ENCODE measurements at regions not wholly inside any gene's neighbourhood (a gene's known extent, or its start where the extent isn't known, plus 50 kb on each side); places are given as distances from the start of the nearest gene placed in this dataset.
"Not testable (repeated sequence)": the region's sequence is repeated elsewhere in the genome, so short reads cannot be mapped to it uniquely, and the experiment has no call there.

GRCh38 chr1:79732950-79733349 is 726.4 kb upstream of the ADGRL4 start:
- Mint-ChIP-seq H3K27ac (no peak overlapping the region), H3K4me3 (no peak overlapping the region), H3K9me3 (ENCODE audit: low read depth) (peaks cover 6% of the 10 kb centered on the region), H3K27me3 (no peaks in the 10 kb centered on the region), H3K4me1 (no peaks in the 10 kb centered on the region), H3K36me3 (no peaks in the 10 kb centered on the region)
- ATAC-seq, result no peak
- DNase-seq, result no peak
- CTCF ChIA-PET, result no interaction called here

GRCh38 chr1:79726911-79727310 is 720.4 kb upstream of the ADGRL4 start:
- Mint-ChIP-seq H3K27ac (no peak overlapping the region), H3K4me1 (no peaks in the 10 kb centered on the region), H3K9me3 (ENCODE audit: low read depth) (peaks cover 6% of the 10 kb centered on the region), H3K36me3 (no peaks in the 10 kb centered on the region), H3K4me3 (no peak overlapping the region), H3K27me3 (no peaks in the 10 kb centered on the region)
- DNase-seq (no peak), ATAC-seq (no peak)
- CTCF ChIA-PET, result no interaction called here

GRCh38 chr1:79726321-79726720 is 719.8 kb upstream of the ADGRL4 start:
- no peak for DNase-seq
- ATAC-seq, result no peak
- H3K4me1 Mint-ChIP-seq, result no peaks in the 10 kb centered on the region
- no peaks in the 10 kb centered on the region for H3K36me3 Mint-ChIP-seq
- H3K27me3 Mint-ChIP-seq, result no peaks in the 10 kb centered on the region
- CTCF ChIA-PET, result no interaction called here
- no peak overlapping the region for H3K27ac Mint-ChIP-seq
- H3K9me3 Mint-ChIP-seq (ENCODE audit: low read depth), result peaks cover 6% of the 10 kb centered on the region
- H3K4me3 Mint-ChIP-seq, result no peak overlapping the region

- H3K36me3 Mint-ChIP-seq, result no peaks in the 10 kb centered on the region
- H3K9me3 Mint-ChIP-seq (ENCODE audit: low read depth), result peaks cover 6% of the 10 kb centered on the region
- CTCF ChIA-PET, result no interaction called here
- H3K4me3 Mint-ChIP-seq, result no peak overlapping the region
- no peak for DNase-seq
- H3K27me3 Mint-ChIP-seq, result no peaks in the 10 kb centered on the region
- ATAC-seq, result no peak
- no peak overlapping the region for H3K27ac Mint-ChIP-seq
- no peaks in the 10 kb centered on the region for H3K4me1 Mint-ChIP-seq
These were observed 709.9 kb upstream of the ADGRL4 start for GRCh38 chr1:79716447-79716846.

GRCh38 chr1:79714664-79715063 is 708.1 kb upstream of the ADGRL4 start:
- Mint-ChIP-seq H3K27me3 (no peaks in the 10 kb centered on the region), H3K9me3 (ENCODE audit: low read depth) (peaks cover 6% of the 10 kb centered on the region), H3K36me3 (no peaks in the 10 kb centered on the region), H3K4me1 (no peaks in the 10 kb centered on the region), H3K4me3 (no peak overlapping the region), H3K27ac (no peak overlapping the region)
- no peak for DNase-seq
- CTCF ChIA-PET, result no interaction called here
- ATAC-seq, result no peak

- H3K4me3 Mint-ChIP-seq, result no peak overlapping the region
- no peak overlapping the region for H3K27ac Mint-ChIP-seq
- H3K9me3 Mint-ChIP-seq (ENCODE audit: low read depth), result peaks cover 5% of the 10 kb centered on the region
- no peak for ATAC-seq
- no peak for DNase-seq
- H3K4me1 Mint-ChIP-seq, result no peaks in the 10 kb centered on the region
- no peaks in the 10 kb centered on the region for H3K27me3 Mint-ChIP-seq
- CTCF ChIA-PET, result no interaction called here
- H3K36me3 Mint-ChIP-seq, result no peaks in the 10 kb centered on the region
These were observed 704.5 kb upstream of the ADGRL4 start for GRCh38 chr1:79711001-79711431.

- Mint-ChIP-seq H3K4me3 (no peak overlapping the region), H3K4me1 (no peaks in the 10 kb centered on the region), H3K36me3 (no peaks in the 10 kb centered on the region), H3K27ac (no peak overlapping the region), H3K27me3 (no peaks in the 10 kb centered on the region), H3K9me3 (ENCODE audit: low read depth) (peaks cover 5% of the 10 kb centered on the region)
- ATAC-seq, result no peak
- CTCF ChIA-PET, result no interaction called here
- DNase-seq, result no peak
These were observed 702.2 kb upstream of the ADGRL4 start for GRCh38 chr1:79708646-79709265.

- DNase-seq (no peak), ATAC-seq (no peak)
- Mint-ChIP-seq H3K4me1 (no peaks in the 10 kb centered on the region), H3K27me3 (no peaks in the 10 kb centered on the region), H3K4me3 (no peak overlapping the region), H3K9me3 (ENCODE audit: low read depth) (peaks cover 9% of the 10 kb centered on the region), H3K27ac (no peak overlapping the region), H3K36me3 (no peaks in the 10 kb centered on the region)
- CTCF ChIA-PET, result no interaction called here
These were observed 698.7 kb upstream of the ADGRL4 start for GRCh38 chr1:79705218-79705617.

GRCh38 chr1:79704067-79704466 is 697.5 kb upstream of the ADGRL4 start:
- H3K9me3 Mint-ChIP-seq (ENCODE audit: low read depth), result peaks cover 10% of the 10 kb centered on the region
- DNase-seq (no peak), ATAC-seq (no peak)
- no peaks in the 10 kb centered on the region for H3K4me1 Mint-ChIP-seq
- H3K4me3 Mint-ChIP-seq, result no peak overlapping the region
- no peak overlapping the region for H3K27ac Mint-ChIP-seq
- H3K36me3 Mint-ChIP-seq, result no peaks in the 10 kb centered on the region
- CTCF ChIA-PET, result no interaction called here
- no peaks in the 10 kb centered on the region for H3K27me3 Mint-ChIP-seq

- H3K27ac Mint-ChIP-seq, result not testable (repeated sequence)
These were observed 695.9 kb upstream of the ADGRL4 start for GRCh38 chr1:79702336-79702999.

GRCh38 chr1:79695138-79695537 is 688.6 kb upstream of the ADGRL4 start:
- Mint-ChIP-seq H3K27me3 (no peaks in the 10 kb centered on the region), H3K4me3 (no peak overlapping the region), H3K36me3 (no peaks in the 10 kb centered on the region), H3K4me1 (no peaks in the 10 kb centered on the region), H3K9me3 (ENCODE audit: low read depth) (peaks cover 5% of the 10 kb centered on the region), H3K27ac (no peak overlapping the region)
- CTCF ChIA-PET, result no interaction called here
- ATAC-seq (no peak), DNase-seq (no peak)

More at GRCh38 chr1:79702336-79702999, 695.9 kb upstream of the ADGRL4 start:
- H3K27me3 Mint-ChIP-seq; H3K4me3 Mint-ChIP-seq; H3K9me3 Mint-ChIP-seq (ENCODE audit: low read depth); ATAC-seq; H3K4me1 Mint-ChIP-seq; H3K36me3 Mint-ChIP-seq; DNase-seq; CTCF ChIA-PET: not testable (repeated sequence)

GRCh38 chr1:79694241-79694640 is 687.7 kb upstream of the ADGRL4 start:
- CTCF ChIA-PET, result no interaction called here
- Mint-ChIP-seq H3K9me3 (ENCODE audit: low read depth) (peaks cover 5% of the 10 kb centered on the region), H3K4me3 (no peak overlapping the region)

GRCh38 chr1:79693441-79694114 is 687.0 kb upstream of the ADGRL4 start:
- Mint-ChIP-seq H3K9me3 (ENCODE audit: low read depth) (peaks cover 5% of the 10 kb centered on the region), H3K36me3 (no peaks in the 10 kb centered on the region), H3K4me3 (no peak overlapping the region), H3K4me1 (no peaks in the 10 kb centered on the region), H3K27me3 (no peaks in the 10 kb centered on the region), H3K27ac (no peak overlapping the region)
- DNase-seq (no peak), ATAC-seq (no peak)
- CTCF ChIA-PET, result no interaction called here

More at GRCh38 chr1:79694241-79694640, 687.7 kb upstream of the ADGRL4 start:
- H3K27me3 Mint-ChIP-seq, result no peaks in the 10 kb centered on the region
- H3K27ac Mint-ChIP-seq, result no peak overlapping the region
- DNase-seq (no peak), ATAC-seq (no peak)
- no peaks in the 10 kb centered on the region for H3K36me3 Mint-ChIP-seq
- no peaks in the 10 kb centered on the region for H3K4me1 Mint-ChIP-seq

GRCh38 chr1:79692519-79692918 is 686.0 kb upstream of the ADGRL4 start:
- Mint-ChIP-seq H3K36me3 (no peaks in the 10 kb centered on the region), H3K4me3 (no peak overlapping the region), H3K9me3 (ENCODE audit: low read depth) (peaks cover 5% of the 10 kb centered on the region), H3K27ac (no peak overlapping the region), H3K27me3 (no peaks in the 10 kb centered on the region), H3K4me1 (no peaks in the 10 kb centered on the region)
- DNase-seq (no peak), ATAC-seq (no peak)
- CTCF ChIA-PET, result no interaction called here

Data from activated CD8-positive, alpha-beta memory T cell treated with anti-CD3 and anti-CD28 coated beads, Interleukin-2, amount 10 ng/mL, durations not matched to agents 7 days and 5 days (primary cell).